Erythroblast (primary cell): ENCODE measurements at regions not wholly inside any gene's neighbourhood (a gene's known extent, or its start where the extent isn't known, plus 50 kb on each side); places are given as distances from the start of the nearest gene placed in this dataset.

Source experiments
- GATA1 ChIP-seq: IDR thresholded peaks from 2 replicates; pipeline ENCODE4 v1.6.1; 2011; ENCODE audit warnings: low read depth, mild to moderate bottlenecking, control low read depth, low read length, moderate library complexity
- POLR2A ChIP-seq: IDR thresholded peaks from 2 replicates; pipeline ENCODE4 v1.6.1; 2011; ENCODE audit warnings: mild to moderate bottlenecking, low read length

DNA sequence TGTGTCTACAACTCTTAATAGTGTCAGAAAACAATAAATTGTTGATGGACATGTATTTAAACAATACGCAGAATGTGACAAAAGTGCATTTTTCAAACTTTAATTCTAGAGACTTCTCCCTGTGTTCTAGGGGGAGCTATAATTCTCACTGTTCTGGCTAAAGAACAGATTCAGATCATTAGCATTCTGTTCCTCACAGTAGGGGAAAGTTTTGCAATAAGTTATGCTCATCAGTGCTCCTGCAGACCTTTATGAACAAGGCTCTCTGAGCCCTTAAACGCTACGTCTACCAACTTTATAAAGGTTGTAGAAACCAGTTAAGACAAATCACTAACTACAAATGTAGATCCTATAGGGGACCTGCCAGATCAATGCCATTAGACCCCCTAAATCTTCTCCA is 444.2 kb downstream of the SQOR start:
- TF ChIP-seq POLR2A (no peak), GATA1 (no peak)
